WTC11 (cell line): ENCODE measurements at regions not wholly inside any gene's neighbourhood (a gene's known extent, or its start where the extent isn't known, plus 50 kb on each side); places are given as distances from the start of the nearest gene placed in this dataset.

Experiments
- ATF1 ChIP-seq: sonication (generic); formaldehyde crosslinking; IDR thresholded peaks from 2 replicates; pipeline ENCODE4 v1.8.1; 2023; ENCODE audit warnings: mild to moderate bottlenecking, moderate library complexity, missing genetic modification reagents
- ESRRA ChIP-seq: sonication (generic); formaldehyde crosslinking; IDR thresholded peaks from 2 replicates; pipeline ENCODE4 v1.8.1; 2022; ENCODE audit warnings: mild to moderate bottlenecking, missing genetic modification reagents, borderline replicate concordance
- MYBL2 ChIP-seq: sonication (generic); formaldehyde crosslinking; IDR thresholded peaks from 2 replicates; pipeline ENCODE4 v1.8.1; 2023; ENCODE audit warnings: mild to moderate bottlenecking, moderate library complexity, missing genetic modification reagents
- SMAD3 ChIP-seq: sonication (generic); formaldehyde crosslinking; IDR thresholded peaks from 2 replicates; pipeline ENCODE4 v1.8.0; 2022; ENCODE audit warnings: missing genetic modification reagents, mild to moderate bottlenecking, borderline replicate concordance
- TF ChIP-seq, protein P1 (sequence below): fragments of 200-600 bp; IDR thresholded peaks from 2 replicates; pipeline ENCODE4 v1.8.0; 2022; ENCODE audit warnings: antibody characterized with exemption
- TF ChIP-seq, protein P2 (sequence below): sonication (generic); formaldehyde crosslinking; IDR thresholded peaks from 2 replicates; pipeline ENCODE4 v1.8.0; 2022; ENCODE audit warnings: mild to moderate bottlenecking, missing genetic modification reagents
- TF ChIP-seq, protein P3 (sequence below): sonication (generic); formaldehyde crosslinking; IDR thresholded peaks from 2 replicates; pipeline ENCODE4 v1.8.0; 2023; ENCODE audit warnings: mild to moderate bottlenecking, missing genetic modification reagents

DNA sequence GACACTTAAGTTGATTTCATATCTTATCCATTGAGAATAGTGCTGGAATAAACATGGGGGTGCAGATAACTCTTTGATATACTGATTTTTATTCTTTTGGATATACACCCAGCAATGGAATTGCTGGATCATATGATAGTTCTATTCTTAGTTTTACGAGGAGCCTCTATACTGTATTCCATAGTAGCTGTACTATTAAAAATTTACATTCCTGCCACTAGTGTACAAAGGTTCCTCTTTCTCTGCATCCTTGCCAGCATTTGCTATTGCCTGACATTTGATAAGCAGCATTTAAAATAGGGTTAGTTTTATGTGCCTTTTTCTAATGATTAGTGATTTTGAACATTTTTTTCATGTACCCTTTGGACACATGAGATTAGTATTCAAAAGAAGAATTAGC, 554.2 kb downstream of the JRKL start:
- TF ChIP-seq MYBL2 (no peak), ESRRA (CRISPR knock-in tag) (no peak), SMAD3 (CRISPR knock-in tag) (no peak), ATF1 (CRISPR knock-in tag) (no peak)
- TF ChIP-seq, protein P1, sequence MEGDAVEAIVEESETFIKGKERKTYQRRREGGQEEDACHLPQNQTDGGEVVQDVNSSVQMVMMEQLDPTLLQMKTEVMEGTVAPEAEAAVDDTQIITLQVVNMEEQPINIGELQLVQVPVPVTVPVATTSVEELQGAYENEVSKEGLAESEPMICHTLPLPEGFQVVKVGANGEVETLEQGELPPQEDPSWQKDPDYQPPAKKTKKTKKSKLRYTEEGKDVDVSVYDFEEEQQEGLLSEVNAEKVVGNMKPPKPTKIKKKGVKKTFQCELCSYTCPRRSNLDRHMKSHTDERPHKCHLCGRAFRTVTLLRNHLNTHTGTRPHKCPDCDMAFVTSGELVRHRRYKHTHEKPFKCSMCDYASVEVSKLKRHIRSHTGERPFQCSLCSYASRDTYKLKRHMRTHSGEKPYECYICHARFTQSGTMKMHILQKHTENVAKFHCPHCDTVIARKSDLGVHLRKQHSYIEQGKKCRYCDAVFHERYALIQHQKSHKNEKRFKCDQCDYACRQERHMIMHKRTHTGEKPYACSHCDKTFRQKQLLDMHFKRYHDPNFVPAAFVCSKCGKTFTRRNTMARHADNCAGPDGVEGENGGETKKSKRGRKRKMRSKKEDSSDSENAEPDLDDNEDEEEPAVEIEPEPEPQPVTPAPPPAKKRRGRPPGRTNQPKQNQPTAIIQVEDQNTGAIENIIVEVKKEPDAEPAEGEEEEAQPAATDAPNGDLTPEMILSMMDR = no peak
- TF ChIP-seq, protein P2, sequence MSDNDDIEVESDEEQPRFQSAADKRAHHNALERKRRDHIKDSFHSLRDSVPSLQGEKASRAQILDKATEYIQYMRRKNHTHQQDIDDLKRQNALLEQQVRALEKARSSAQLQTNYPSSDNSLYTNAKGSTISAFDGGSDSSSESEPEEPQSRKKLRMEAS (CRISPR knock-in tag) = no peak
- TF ChIP-seq, protein P3, sequence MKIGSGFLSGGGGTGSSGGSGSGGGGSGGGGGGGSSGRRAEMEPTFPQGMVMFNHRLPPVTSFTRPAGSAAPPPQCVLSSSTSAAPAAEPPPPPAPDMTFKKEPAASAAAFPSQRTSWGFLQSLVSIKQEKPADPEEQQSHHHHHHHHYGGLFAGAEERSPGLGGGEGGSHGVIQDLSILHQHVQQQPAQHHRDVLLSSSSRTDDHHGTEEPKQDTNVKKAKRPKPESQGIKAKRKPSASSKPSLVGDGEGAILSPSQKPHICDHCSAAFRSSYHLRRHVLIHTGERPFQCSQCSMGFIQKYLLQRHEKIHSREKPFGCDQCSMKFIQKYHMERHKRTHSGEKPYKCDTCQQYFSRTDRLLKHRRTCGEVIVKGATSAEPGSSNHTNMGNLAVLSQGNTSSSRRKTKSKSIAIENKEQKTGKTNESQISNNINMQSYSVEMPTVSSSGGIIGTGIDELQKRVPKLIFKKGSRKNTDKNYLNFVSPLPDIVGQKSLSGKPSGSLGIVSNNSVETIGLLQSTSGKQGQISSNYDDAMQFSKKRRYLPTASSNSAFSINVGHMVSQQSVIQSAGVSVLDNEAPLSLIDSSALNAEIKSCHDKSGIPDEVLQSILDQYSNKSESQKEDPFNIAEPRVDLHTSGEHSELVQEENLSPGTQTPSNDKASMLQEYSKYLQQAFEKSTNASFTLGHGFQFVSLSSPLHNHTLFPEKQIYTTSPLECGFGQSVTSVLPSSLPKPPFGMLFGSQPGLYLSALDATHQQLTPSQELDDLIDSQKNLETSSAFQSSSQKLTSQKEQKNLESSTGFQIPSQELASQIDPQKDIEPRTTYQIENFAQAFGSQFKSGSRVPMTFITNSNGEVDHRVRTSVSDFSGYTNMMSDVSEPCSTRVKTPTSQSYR = no peak
